HepG2 (cell line): ENCODE measurements at regions not wholly inside any gene's neighbourhood (a gene's known extent, or its start where the extent isn't known, plus 50 kb on each side); places are given as distances from the start of the nearest gene placed in this dataset.

Experiments
- MZF1 ChIP-seq: sonication (generic); formaldehyde crosslinking; IDR thresholded peaks from 2 replicates; pipeline ENCODE4 v1.8.1; 2023; ENCODE audit warnings: mild to moderate bottlenecking, missing genetic modification reagents, borderline replicate concordance
- NBN ChIP-seq: fragments of 450-650 bp; conservative IDR thresholded peaks from 2 replicates; pipeline ENCODE4 v1.6.1; 2017
- SRSF9 ChIP-seq: fragments of 200-400 bp; formaldehyde crosslinking; IDR thresholded peaks from 2 replicates; pipeline ENCODE4 v1.6.1; 2018; ENCODE audit warnings: borderline replicate concordance, mild to moderate bottlenecking, low read depth, low read length; ENCODE audit not compliant: insufficient read depth, poor library complexity, severe bottlenecking
- ZNF292 ChIP-seq: sonication (generic); formaldehyde crosslinking; IDR thresholded peaks from 2 replicates; pipeline ENCODE4 v1.8.1; 2022; ENCODE audit warnings: mild to moderate bottlenecking, low read depth, missing genetic modification reagents, borderline replicate concordance
- TF ChIP-seq, protein P1 (sequence below), 2 experiments: IDR thresholded peaks; 2 replicates each; pipeline ENCODE4 v1.6.1; 2011 to 2012; ENCODE audit warnings: low read length in 2 of 2, borderline replicate concordance in 1 of 2, low read depth in 1 of 2, mild to moderate bottlenecking in 1 of 2, moderate library complexity in 1 of 2
- TF ChIP-seq, protein P2 (sequence below): sonication (generic); formaldehyde crosslinking; IDR thresholded peaks from 2 replicates; pipeline ENCODE4 v1.5.0; 2020; ENCODE audit warnings: mild to moderate bottlenecking, missing genetic modification reagents, moderate library complexity
- TF ChIP-seq, protein P3 (sequence below), 2 experiments: fragments of 450-650 bp in 1 of 2; sonication (generic) in 1 of 2; formaldehyde crosslinking; IDR thresholded peaks; 2 replicates each; pipeline versions ENCODE4 v1.5.0 to v1.8.0; 2020 to 2022; ENCODE audit warnings: mild to moderate bottlenecking in 1 of 2, missing genetic modification reagents in 1 of 2

DNA sequence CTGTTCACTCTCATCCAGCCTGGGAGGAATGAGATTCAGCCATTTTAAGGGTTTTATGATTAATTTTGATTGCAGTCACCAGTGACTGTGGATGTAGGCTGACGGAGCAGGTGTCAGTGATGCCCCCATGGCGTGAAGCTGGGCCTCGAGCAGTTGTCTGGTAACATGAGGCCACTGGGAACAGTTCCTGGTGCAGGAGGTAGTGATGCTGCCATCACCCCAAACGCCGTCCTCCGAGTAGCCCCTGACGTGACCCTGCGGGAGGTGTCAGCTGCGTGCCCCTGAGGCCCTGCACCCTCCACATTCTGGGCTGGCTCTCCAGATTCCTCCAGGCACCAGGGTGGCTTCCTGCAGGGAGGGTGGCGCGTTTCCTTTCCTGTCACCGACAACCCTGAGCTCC is 277.2 kb downstream of the TEX29 start:
- no peak for TF ChIP-seq NBN
- TF ChIP-seq, protein P1, sequence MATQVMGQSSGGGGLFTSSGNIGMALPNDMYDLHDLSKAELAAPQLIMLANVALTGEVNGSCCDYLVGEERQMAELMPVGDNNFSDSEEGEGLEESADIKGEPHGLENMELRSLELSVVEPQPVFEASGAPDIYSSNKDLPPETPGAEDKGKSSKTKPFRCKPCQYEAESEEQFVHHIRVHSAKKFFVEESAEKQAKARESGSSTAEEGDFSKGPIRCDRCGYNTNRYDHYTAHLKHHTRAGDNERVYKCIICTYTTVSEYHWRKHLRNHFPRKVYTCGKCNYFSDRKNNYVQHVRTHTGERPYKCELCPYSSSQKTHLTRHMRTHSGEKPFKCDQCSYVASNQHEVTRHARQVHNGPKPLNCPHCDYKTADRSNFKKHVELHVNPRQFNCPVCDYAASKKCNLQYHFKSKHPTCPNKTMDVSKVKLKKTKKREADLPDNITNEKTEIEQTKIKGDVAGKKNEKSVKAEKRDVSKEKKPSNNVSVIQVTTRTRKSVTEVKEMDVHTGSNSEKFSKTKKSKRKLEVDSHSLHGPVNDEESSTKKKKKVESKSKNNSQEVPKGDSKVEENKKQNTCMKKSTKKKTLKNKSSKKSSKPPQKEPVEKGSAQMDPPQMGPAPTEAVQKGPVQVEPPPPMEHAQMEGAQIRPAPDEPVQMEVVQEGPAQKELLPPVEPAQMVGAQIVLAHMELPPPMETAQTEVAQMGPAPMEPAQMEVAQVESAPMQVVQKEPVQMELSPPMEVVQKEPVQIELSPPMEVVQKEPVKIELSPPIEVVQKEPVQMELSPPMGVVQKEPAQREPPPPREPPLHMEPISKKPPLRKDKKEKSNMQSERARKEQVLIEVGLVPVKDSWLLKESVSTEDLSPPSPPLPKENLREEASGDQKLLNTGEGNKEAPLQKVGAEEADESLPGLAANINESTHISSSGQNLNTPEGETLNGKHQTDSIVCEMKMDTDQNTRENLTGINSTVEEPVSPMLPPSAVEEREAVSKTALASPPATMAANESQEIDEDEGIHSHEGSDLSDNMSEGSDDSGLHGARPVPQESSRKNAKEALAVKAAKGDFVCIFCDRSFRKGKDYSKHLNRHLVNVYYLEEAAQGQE (IDR thresholded peaks at IDR 0.05; ENCODE audit: borderline replicate concordance in 1 of 2, low read depth in 1 of 2, low read length in 2 of 2) = no peak
- no peak for TF ChIP-seq MZF1
- no peak for TF ChIP-seq ZNF292 (CRISPR knock-in tag)
- TF ChIP-seq, protein P2, sequence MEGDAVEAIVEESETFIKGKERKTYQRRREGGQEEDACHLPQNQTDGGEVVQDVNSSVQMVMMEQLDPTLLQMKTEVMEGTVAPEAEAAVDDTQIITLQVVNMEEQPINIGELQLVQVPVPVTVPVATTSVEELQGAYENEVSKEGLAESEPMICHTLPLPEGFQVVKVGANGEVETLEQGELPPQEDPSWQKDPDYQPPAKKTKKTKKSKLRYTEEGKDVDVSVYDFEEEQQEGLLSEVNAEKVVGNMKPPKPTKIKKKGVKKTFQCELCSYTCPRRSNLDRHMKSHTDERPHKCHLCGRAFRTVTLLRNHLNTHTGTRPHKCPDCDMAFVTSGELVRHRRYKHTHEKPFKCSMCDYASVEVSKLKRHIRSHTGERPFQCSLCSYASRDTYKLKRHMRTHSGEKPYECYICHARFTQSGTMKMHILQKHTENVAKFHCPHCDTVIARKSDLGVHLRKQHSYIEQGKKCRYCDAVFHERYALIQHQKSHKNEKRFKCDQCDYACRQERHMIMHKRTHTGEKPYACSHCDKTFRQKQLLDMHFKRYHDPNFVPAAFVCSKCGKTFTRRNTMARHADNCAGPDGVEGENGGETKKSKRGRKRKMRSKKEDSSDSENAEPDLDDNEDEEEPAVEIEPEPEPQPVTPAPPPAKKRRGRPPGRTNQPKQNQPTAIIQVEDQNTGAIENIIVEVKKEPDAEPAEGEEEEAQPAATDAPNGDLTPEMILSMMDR (CRISPR knock-in tag) = no peak
- TF ChIP-seq, protein P3, sequence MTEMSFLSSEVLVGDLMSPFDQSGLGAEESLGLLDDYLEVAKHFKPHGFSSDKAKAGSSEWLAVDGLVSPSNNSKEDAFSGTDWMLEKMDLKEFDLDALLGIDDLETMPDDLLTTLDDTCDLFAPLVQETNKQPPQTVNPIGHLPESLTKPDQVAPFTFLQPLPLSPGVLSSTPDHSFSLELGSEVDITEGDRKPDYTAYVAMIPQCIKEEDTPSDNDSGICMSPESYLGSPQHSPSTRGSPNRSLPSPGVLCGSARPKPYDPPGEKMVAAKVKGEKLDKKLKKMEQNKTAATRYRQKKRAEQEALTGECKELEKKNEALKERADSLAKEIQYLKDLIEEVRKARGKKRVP (CRISPR knock-in tag; IDR thresholded peaks at IDR 0.05) = no peak
- TF ChIP-seq SRSF9 = no peak
